ENCODE measurements at regions not wholly inside any gene's neighbourhood (a gene's known extent, or its start where the extent isn't known, plus 50 kb on each side); places are given as distances from the start of the nearest gene placed in this dataset.

DNA sequence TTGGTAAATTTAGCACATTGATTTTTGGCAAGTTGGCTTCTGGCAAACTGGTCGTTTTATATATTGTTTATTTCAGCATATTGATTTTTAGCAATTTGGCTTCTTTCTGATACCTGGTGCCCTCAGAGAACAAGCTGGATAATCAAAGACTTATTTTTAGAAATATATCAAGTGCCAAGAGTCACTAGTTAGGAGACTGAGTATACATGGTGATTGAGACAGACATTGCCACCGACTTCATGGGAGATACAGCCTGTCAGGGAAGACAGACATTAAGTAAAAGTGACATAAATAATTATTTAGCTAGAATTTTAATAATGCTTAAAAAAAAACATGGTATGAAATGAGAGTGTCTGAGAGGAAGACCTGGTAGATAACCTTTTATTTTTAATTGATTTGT is 242.3 kb upstream of the MTNR1B start:
- H3K27ac ChIP-seq: no peak overlapping the region
- no peak for TF ChIP-seq POLR2A (IDR thresholded peaks at IDR 0.05)
- no peak for TF ChIP-seq EP300 (IDR thresholded peaks at IDR 0.05)
- TF ChIP-seq, protein P1, sequence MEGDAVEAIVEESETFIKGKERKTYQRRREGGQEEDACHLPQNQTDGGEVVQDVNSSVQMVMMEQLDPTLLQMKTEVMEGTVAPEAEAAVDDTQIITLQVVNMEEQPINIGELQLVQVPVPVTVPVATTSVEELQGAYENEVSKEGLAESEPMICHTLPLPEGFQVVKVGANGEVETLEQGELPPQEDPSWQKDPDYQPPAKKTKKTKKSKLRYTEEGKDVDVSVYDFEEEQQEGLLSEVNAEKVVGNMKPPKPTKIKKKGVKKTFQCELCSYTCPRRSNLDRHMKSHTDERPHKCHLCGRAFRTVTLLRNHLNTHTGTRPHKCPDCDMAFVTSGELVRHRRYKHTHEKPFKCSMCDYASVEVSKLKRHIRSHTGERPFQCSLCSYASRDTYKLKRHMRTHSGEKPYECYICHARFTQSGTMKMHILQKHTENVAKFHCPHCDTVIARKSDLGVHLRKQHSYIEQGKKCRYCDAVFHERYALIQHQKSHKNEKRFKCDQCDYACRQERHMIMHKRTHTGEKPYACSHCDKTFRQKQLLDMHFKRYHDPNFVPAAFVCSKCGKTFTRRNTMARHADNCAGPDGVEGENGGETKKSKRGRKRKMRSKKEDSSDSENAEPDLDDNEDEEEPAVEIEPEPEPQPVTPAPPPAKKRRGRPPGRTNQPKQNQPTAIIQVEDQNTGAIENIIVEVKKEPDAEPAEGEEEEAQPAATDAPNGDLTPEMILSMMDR (IDR thresholded peaks at IDR 0.05): no peak

DNA sequence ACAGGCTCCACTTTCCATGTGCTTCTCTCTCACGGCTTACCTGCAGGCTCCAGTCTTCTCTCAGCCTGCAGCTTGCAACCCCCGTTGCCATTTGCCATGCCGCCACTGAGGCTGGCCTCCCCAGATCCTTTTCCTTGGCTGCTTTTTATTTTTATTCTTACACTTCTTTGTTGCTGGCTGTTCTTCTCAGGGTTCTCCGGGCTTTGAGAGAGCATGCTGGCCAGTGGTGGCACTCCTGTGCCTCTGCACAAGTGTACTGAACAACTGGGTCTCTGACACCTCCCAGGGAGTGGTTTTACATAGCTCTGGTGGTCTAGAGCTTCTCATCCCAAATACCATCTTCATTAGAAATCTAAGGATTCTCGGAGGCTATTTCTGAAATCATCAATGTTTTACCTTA is 241.7 kb upstream of the MTNR1B start:
- DNase-seq (ENCODE audit: low spot score in 2 of 2): no peak
- Histone ChIP-seq H3K4me3 (no peak overlapping the region), H3K27ac (no peak overlapping the region), H3K27me3 (no peaks in the 10 kb centered on the region), H3K4me1 (no peaks in the 10 kb centered on the region), H3K36me3 (no peaks in the 10 kb centered on the region), H3K9me3 (peaks cover 0 to 3% (median 0%) of the 10 kb centered on the region in 4 donors)
- WGBS, 2 donors: 87 to 92% methylated on average over 5 of the region's 5 CpGs
- TF ChIP-seq, protein P1 (IDR thresholded peaks at IDR 0.05): no peak
- no peak for TF ChIP-seq EP300 (IDR thresholded peaks at IDR 0.05)

More for the DNA sequence above, 242.3 kb upstream of the MTNR1B start:
- H3K4me3 ChIP-seq: no peak overlapping the region
- no peaks in the 10 kb centered on the region for H3K4me1 ChIP-seq
- H3K27me3 ChIP-seq: no peaks in the 10 kb centered on the region
- WGBS, 2 donors: 82 to 86% methylated on average over 2 of the region's 2 CpGs
- peaks cover 0 to 10% (median 0%) of the 10 kb centered on the region in 4 donors for H3K9me3 ChIP-seq
- no peak for DNase-seq (ENCODE audit: low spot score in 2 of 2)
- H3K36me3 ChIP-seq: no peaks in the 10 kb centered on the region

DNA sequence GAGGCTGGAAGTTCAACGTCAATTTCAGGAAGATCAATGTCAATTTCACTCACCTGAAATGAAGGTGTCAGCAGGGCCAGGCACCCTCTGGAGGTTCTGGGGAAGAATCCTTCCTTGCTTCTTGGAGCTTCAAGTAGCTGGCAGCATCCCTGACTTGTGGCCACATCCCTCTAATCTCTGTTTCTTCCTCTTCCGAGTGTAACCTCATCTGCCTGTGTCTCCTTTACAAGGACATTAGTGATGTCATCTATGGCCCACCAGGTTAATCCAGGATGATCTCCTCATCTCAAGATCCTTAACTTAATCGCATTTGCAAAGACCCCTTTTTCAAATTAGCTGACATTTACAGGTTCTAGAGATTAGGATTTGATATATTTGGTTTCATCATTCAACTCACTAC is 240.8 kb upstream of the MTNR1B start:
- no peak for DNase-seq (ENCODE audit: low spot score in 2 of 2)
- no peaks in the 10 kb centered on the region for H3K9me3 ChIP-seq
- no peak overlapping the region for H3K4me3 ChIP-seq
- H3K36me3 ChIP-seq: no peaks in the 10 kb centered on the region
- TF ChIP-seq POLR2A (IDR thresholded peaks at IDR 0.05) (no peak), EP300 (IDR thresholded peaks at IDR 0.05) (no peak)
- TF ChIP-seq, protein P1 (IDR thresholded peaks at IDR 0.05): no peak
- H3K4me1 ChIP-seq: no peaks in the 10 kb centered on the region
- no peaks in the 10 kb centered on the region for H3K27me3 ChIP-seq
- H3K27ac ChIP-seq: no peak overlapping the region
- WGBS, 2 donors: 69 to 70% methylated on average over 3 of the region's 3 CpGs

DNA sequence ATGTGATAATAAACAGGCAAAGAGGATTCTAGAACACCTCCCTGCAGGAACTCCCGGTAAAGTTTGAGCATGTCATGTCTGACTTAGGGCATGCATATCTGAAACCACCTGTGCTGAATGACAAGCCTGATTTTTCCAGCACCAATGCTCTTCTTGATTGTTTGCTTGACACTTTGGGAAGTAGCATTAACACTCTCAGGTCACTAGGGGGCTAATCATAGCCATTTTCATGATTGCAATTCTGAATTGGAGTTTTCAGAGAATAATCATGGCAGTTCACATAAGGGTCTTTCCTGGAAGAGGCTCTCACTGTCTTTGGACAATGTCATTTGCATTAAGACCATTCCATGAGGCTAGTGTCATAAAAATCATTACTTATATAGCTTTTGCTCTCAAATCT is 234.4 kb upstream of the MTNR1B start:
- Histone ChIP-seq H3K27me3 (no peaks in the 10 kb centered on the region), H3K4me3 (no peak overlapping the region), H3K36me3 (no peaks in the 10 kb centered on the region), H3K9me3 (no peaks in the 10 kb centered on the region), H3K27ac (no peak overlapping the region), H3K4me1 (peaks cover 0 to 12% (median 0%) of the 10 kb centered on the region in 4 donors)
- no peak for DNase-seq (ENCODE audit: low spot score in 2 of 2)
- WGBS, 2 donors: 62 to 84% methylated on average over 1 of the region's 1 CpG
- TF ChIP-seq EP300 (IDR thresholded peaks at IDR 0.05) (no peak), POLR2A (IDR thresholded peaks at IDR 0.05) (no peak)
- TF ChIP-seq, protein P1 (IDR thresholded peaks at IDR 0.05): peak in 1 of 5 experiments; percentile 10

DNA sequence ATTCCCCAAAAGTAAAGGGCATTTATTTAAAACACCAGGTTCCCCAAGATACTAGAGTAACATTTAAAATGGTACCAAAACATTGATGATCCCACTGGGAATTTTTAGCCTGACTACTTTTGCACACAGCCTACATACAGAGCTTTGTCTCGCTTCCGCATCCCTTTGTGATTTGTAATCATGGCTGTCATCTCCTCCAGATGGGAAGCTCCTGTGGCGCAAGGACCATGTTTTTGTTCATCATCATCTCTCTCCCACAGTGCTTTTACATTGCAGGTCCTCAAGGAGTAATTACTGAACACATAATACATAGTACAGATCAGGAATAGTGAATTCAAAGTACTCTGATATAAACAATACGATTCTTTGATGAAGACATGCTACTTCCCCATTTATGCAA is 231.2 kb upstream of the MTNR1B start:
- no peak overlapping the region for H3K4me3 ChIP-seq
- no peak overlapping the region for H3K27ac ChIP-seq
- no peaks in the 10 kb centered on the region for H3K27me3 ChIP-seq
- no peak for DNase-seq (ENCODE audit: low spot score in 2 of 2)
- 88 to 92% methylated on average over 4 of the region's 4 CpGs for WGBS, 2 donors
- peaks cover 0 to 12% (median 0%) of the 10 kb centered on the region in 4 donors for H3K4me1 ChIP-seq
- no peaks in the 10 kb centered on the region for H3K36me3 ChIP-seq
- H3K9me3 ChIP-seq: no peaks in the 10 kb centered on the region
- no peak for TF ChIP-seq POLR2A (IDR thresholded peaks at IDR 0.05)
- TF ChIP-seq, protein P1 (IDR thresholded peaks at IDR 0.05): no peak
- TF ChIP-seq EP300 (IDR thresholded peaks at IDR 0.05): no peak
